Thoracic aorta (tissue), 2 donors: ENCODE measurements at regions not wholly inside any gene's neighbourhood (a gene's known extent, or its start where the extent isn't known, plus 50 kb on each side); places are given as distances from the start of the nearest gene placed in this dataset.

Source experiments
- ATAC-seq: fragments of 150-250 bp; one replicate; pipeline ENCODE4 v1.8.0; 2017; ENCODE audit warnings: low read depth; ENCODE audit not compliant: insufficient number of reproducible peaks, low FRiP score
- DNase-seq: peaks from one replicate; pipeline ENCODE4 v3.0.0-alpha.2; 2020; ENCODE audit warnings: low spot score
- H3K27ac ChIP-seq, 2 donors: fragments of 200-600 bp; sonication (generic); 1 replicate in 1 of 2; 2 replicates in 1 of 2; pipeline ENCODE4 v1.5.1; 2016; ENCODE audit warnings: mild to moderate bottlenecking in 2 of 2, moderate library complexity in 2 of 2
- H3K27me3 ChIP-seq: fragments of 200-600 bp; sonication (generic); replicated peaks from 2 replicates; pipeline ENCODE4 v1.6.0; 2016; ENCODE audit warnings: mild to moderate bottlenecking; ENCODE audit not compliant: insufficient read depth
- H3K36me3 ChIP-seq: fragments of 200-600 bp; sonication (generic); one replicate; pipeline ENCODE4 v1.5.1; 2016
- H3K4me1 ChIP-seq, 2 donors: fragments of 200-600 bp; sonication (generic); 1 replicate in 1 of 2; 2 replicates in 1 of 2; pipeline versions ENCODE4 v1.5.1 to v1.6.0; 2016; ENCODE audit warnings: low read depth in 2 of 2, mild to moderate bottlenecking in 1 of 2; ENCODE audit not compliant: control insufficient read depth in 1 of 2
- H3K4me3 ChIP-seq: fragments of 200-600 bp; sonication (generic); 2 replicates; pipeline ENCODE4 v1.5.1; 2016; ENCODE audit warnings: mild to moderate bottlenecking
- H3K9me3 ChIP-seq: fragments of 200-600 bp; sonication (generic); 2 replicates; pipeline ENCODE4 v1.5.1; 2016
- CTCF ChIP-seq: fragments of 200-600 bp; sonication (generic); IDR thresholded peaks from one replicate; pipeline ENCODE4 v1.5.1; 2019; ENCODE audit warnings: antibody characterized with exemption

GRCh38 chr10:8803992-8804391, 749.5 kb downstream of the GATA3 start:
- no peak for DNase-seq
- ATAC-seq = no peak
- Histone ChIP-seq H3K4me1 (no peaks in the 10 kb centered on the region), H3K4me3 (no peak overlapping the region), H3K27me3 (no peaks in the 10 kb centered on the region), H3K9me3 (no peaks in the 10 kb centered on the region), H3K36me3 (no peaks in the 10 kb centered on the region), H3K27ac (no peak overlapping the region)
- no peak for TF ChIP-seq CTCF

GRCh38 chr10:8810677-8811076, 756.2 kb downstream of the GATA3 start:
- DNase-seq (no peak), ATAC-seq (no peak)
- Histone ChIP-seq H3K27ac (no peak overlapping the region), H3K4me3 (no peak overlapping the region), H3K27me3 (no peaks in the 10 kb centered on the region), H3K9me3 (no peaks in the 10 kb centered on the region), H3K4me1 (no peaks in the 10 kb centered on the region), H3K36me3 (no peaks in the 10 kb centered on the region)
- TF ChIP-seq CTCF = no peak

GRCh38 chr10:8811201-8811600, 756.7 kb downstream of the GATA3 start:
- ATAC-seq = no peak
- Histone ChIP-seq H3K9me3 (no peaks in the 10 kb centered on the region), H3K4me3 (no peak overlapping the region), H3K4me1 (no peaks in the 10 kb centered on the region), H3K27ac (no peak overlapping the region), H3K27me3 (no peaks in the 10 kb centered on the region), H3K36me3 (no peaks in the 10 kb centered on the region)
- TF ChIP-seq CTCF = no peak
- DNase-seq = no peak

GRCh38 chr10:8815969-8816368, 761.5 kb downstream of the GATA3 start:
- Histone ChIP-seq H3K4me3 (no peak overlapping the region), H3K4me1 (no peaks in the 10 kb centered on the region), H3K36me3 (no peaks in the 10 kb centered on the region), H3K27me3 (no peaks in the 10 kb centered on the region), H3K27ac (no peak overlapping the region), H3K9me3 (no peaks in the 10 kb centered on the region)
- TF ChIP-seq CTCF = no peak
- no peak for DNase-seq
- ATAC-seq = no peak

GRCh38 chr10:8817299-8817698, 762.8 kb downstream of the GATA3 start:
- H3K27ac ChIP-seq = no peak overlapping the region
- no peaks in the 10 kb centered on the region for H3K4me1 ChIP-seq
- no peaks in the 10 kb centered on the region for H3K36me3 ChIP-seq
- H3K27me3 ChIP-seq = no peaks in the 10 kb centered on the region
- no peak for DNase-seq
- H3K9me3 ChIP-seq = no peaks in the 10 kb centered on the region
- no peak for ATAC-seq
- TF ChIP-seq CTCF = no peak
- no peak overlapping the region for H3K4me3 ChIP-seq
